Mammary epithelial cell (primary cell): ENCODE measurements at regions not wholly inside any gene's neighbourhood (a gene's known extent, or its start where the extent isn't known, plus 50 kb on each side); places are given as distances from the start of the nearest gene placed in this dataset.

Experiments used
- CTCF ChIP-seq, 2 donors: IDR thresholded peaks in 1 of 2; conservative IDR thresholded peaks in 1 of 2; 2 replicates each; pipeline ENCODE4 v1.5.1; 2011 to 2012; ENCODE audit warnings: inconsistent platforms in 2 of 2, low read length in 2 of 2, mild to moderate bottlenecking in 2 of 2, control low read depth in 1 of 2, low read depth in 1 of 2; ENCODE audit not compliant: insufficient read depth in 1 of 2; ENCODE audit errors: extremely low read depth in 1 of 2
- EZH2 ChIP-seq: IDR thresholded peaks from 2 replicates; pipeline ENCODE4 v1.6.1; 2012; ENCODE audit warnings: low read length, inconsistent platforms, borderline replicate concordance

- TF ChIP-seq CTCF (conservative IDR thresholded peaks at IDR 0.05 in 1 of 2, IDR thresholded peaks at IDR 0.05 in 1 of 2; ENCODE audit: extremely low read depth in 1 of 2, insufficient read depth in 1 of 2, low read depth in 1 of 2, low read length in 2 of 2) (no peak), EZH2 (no peak)
Measured at GRCh38 chr10:35813219-35813618, 171.1 kb upstream of the FZD8 start.
